AG04449 (cell line): ENCODE measurements at regions not wholly inside any gene's neighbourhood (a gene's known extent, or its start where the extent isn't known, plus 50 kb on each side); places are given as distances from the start of the nearest gene placed in this dataset.
A peak's percentile ranks its signal among the peaks of the same experiment; 100 is the strongest.

Source experiments
- CTCF ChIA-PET: fragments of 350-600 bp; formaldehyde crosslinking; extraction: SDS; loops from one replicate; lab custom pipeline; 2021; ENCODE audit warnings: antibody characterized with exemption; lab: Yijun Ruan, JAX
- POLR2A ChIA-PET: fragments of 400-600, 350-600 bp; formaldehyde crosslinking; extraction: SDS; loops from one replicate; lab custom pipeline; 2020; ENCODE audit warnings: antibody characterized with exemption, inconsistent platforms; lab: Yijun Ruan, JAX
- DNase-seq: peaks from one replicate; pipeline ENCODE4 v3.0.0-alpha.2; 2010; ENCODE audit warnings: low read depth, low spot score
- H3K4me3 ChIP-seq: 2 replicates; pipeline ENCODE4 v1.5.1; 2011; ENCODE audit warnings: low read depth, mild to moderate bottlenecking, control low read depth, low read length
- CTCF ChIP-seq: IDR thresholded peaks from one replicate; pipeline ENCODE4 v1.5.1; 2011; ENCODE audit warnings: mild to moderate bottlenecking, moderate library complexity, low read length, control low read depth, inconsistent platforms; ENCODE audit not compliant: insufficient read depth; ENCODE audit errors: missing control alignments

- POLR2A ChIA-PET = no interaction called here
- no peak for TF ChIP-seq CTCF
- H3K4me3 ChIP-seq = no peak overlapping the region
- CTCF ChIA-PET = no interaction called here
- no peak for DNase-seq
Observed at GRCh38 chr9:99569840-99570239, 251.8 kb upstream of the NR4A3 start.

GRCh38 chr9:99572567-99572966, 249.1 kb upstream of the NR4A3 start:
- CTCF ChIA-PET = interaction anchor here (1.6 kb wide), 1 partner anchor 9 kb away, joined by 4 read pairs; no protein-coding TSS in a partner anchor
- no peak overlapping the region for H3K4me3 ChIP-seq
- TF ChIP-seq CTCF = no peak
- POLR2A ChIA-PET = no interaction called here
- DNase-seq = no peak

GRCh38 chr9:99573085-99573484, 248.6 kb upstream of the NR4A3 start:
- DNase-seq = no peak
- no peak for TF ChIP-seq CTCF
- H3K4me3 ChIP-seq = no peak overlapping the region
- POLR2A ChIA-PET = no interaction called here
- CTCF ChIA-PET = no interaction called here

GRCh38 chr9:99573886-99574285, 247.8 kb upstream of the NR4A3 start:
- DNase-seq = no peak
- H3K4me3 ChIP-seq = no peak overlapping the region
- no peak for TF ChIP-seq CTCF
- ChIA-PET POLR2A (no interaction called here), CTCF (no interaction called here)

GRCh38 chr9:99576002-99576401, 245.7 kb upstream of the NR4A3 start:
- no peak for DNase-seq
- peak; percentile 21 for TF ChIP-seq CTCF
- CTCF ChIA-PET = interaction anchor here (1.0 kb wide), 1 partner anchor 33 kb away, joined by 3 read pairs; no protein-coding TSS in a partner anchor
- POLR2A ChIA-PET = no interaction called here
- no peak overlapping the region for H3K4me3 ChIP-seq

GRCh38 chr9:99576876-99577275, 244.8 kb upstream of the NR4A3 start:
- POLR2A ChIA-PET = no interaction called here
- no peak for DNase-seq
- TF ChIP-seq CTCF = no peak
- CTCF ChIA-PET = interaction anchor here (1.0 to 1.7 kb wide), 2 partner anchors 34 to 86 kb away, joined by 3 read pairs; no protein-coding TSS in a partner anchor
- no peak overlapping the region for H3K4me3 ChIP-seq
